Neural crest cell (in vitro differentiated cells): ENCODE measurements at regions not wholly inside any gene's neighbourhood (a gene's known extent, or its start where the extent isn't known, plus 50 kb on each side); places are given as distances from the start of the nearest gene placed in this dataset.

Experiments used
- DNase-seq: peaks from one replicate; pipeline ENCODE4 v3.0.0; 2021; ENCODE audit warnings: low read depth, mixed read lengths, low spot score
- H3K27ac Mint-ChIP-seq: one replicate; pipeline ENCODE4 v1.8.0; 2021; ENCODE audit warnings: mild to moderate bottlenecking, mixed read lengths; ENCODE audit not compliant: unreplicated experiment
- H3K27me3 Mint-ChIP-seq: 2 replicates; pipeline ENCODE4 v1.8.0; 2021; ENCODE audit warnings: low read depth, mild to moderate bottlenecking, mixed read lengths
- H3K36me3 Mint-ChIP-seq: 2 replicates; pipeline ENCODE4 v1.8.0; 2021; ENCODE audit warnings: low read depth, mild to moderate bottlenecking, mixed read lengths
- H3K4me1 Mint-ChIP-seq: 2 replicates; pipeline ENCODE4 v1.8.0; 2021; ENCODE audit warnings: mixed read lengths
- H3K4me3 Mint-ChIP-seq: one replicate; pipeline ENCODE4 v1.8.0; 2021; ENCODE audit warnings: mild to moderate bottlenecking, mixed read lengths
- H3K9me3 Mint-ChIP-seq: 2 replicates; pipeline ENCODE4 v1.8.0; 2021; ENCODE audit warnings: mixed read lengths
- CTCF ChIP-seq: fragments of 200-600 bp; sonication (generic); conservative IDR thresholded peaks from 2 replicates; pipeline ENCODE4 v1.5.0; 2021; ENCODE audit warnings: antibody characterized with exemption, mild to moderate bottlenecking

- Mint-ChIP-seq H3K27me3 (peaks cover 20% of the 10 kb centered on the region), H3K27ac (no peak overlapping the region)
- no peak for DNase-seq
Observed at GRCh38 chr7:378041-378420, 88.1 kb downstream of the FOXL3 start.

GRCh38 chr7:378551-379455 is 88.8 kb downstream of the FOXL3 start:
- H3K36me3 Mint-ChIP-seq: peaks cover 4% of the 10 kb centered on the region
- no peak for DNase-seq
- peaks cover 26% of the 10 kb centered on the region for H3K27me3 Mint-ChIP-seq
- H3K9me3 Mint-ChIP-seq: peaks cover 1% of the 10 kb centered on the region
- peaks cover 4% of the 10 kb centered on the region for H3K4me1 Mint-ChIP-seq
- H3K4me3 Mint-ChIP-seq: no peak overlapping the region
- TF ChIP-seq CTCF: no peak
- H3K27ac Mint-ChIP-seq: no peak overlapping the region

More at GRCh38 chr7:378041-378420, 88.1 kb downstream of the FOXL3 start:
- TF ChIP-seq CTCF: no peak
- Mint-ChIP-seq H3K36me3 (no peaks in the 10 kb centered on the region), H3K4me3 (no peak overlapping the region), H3K9me3 (no peaks in the 10 kb centered on the region), H3K4me1 (peaks cover 4% of the 10 kb centered on the region)

DNA sequence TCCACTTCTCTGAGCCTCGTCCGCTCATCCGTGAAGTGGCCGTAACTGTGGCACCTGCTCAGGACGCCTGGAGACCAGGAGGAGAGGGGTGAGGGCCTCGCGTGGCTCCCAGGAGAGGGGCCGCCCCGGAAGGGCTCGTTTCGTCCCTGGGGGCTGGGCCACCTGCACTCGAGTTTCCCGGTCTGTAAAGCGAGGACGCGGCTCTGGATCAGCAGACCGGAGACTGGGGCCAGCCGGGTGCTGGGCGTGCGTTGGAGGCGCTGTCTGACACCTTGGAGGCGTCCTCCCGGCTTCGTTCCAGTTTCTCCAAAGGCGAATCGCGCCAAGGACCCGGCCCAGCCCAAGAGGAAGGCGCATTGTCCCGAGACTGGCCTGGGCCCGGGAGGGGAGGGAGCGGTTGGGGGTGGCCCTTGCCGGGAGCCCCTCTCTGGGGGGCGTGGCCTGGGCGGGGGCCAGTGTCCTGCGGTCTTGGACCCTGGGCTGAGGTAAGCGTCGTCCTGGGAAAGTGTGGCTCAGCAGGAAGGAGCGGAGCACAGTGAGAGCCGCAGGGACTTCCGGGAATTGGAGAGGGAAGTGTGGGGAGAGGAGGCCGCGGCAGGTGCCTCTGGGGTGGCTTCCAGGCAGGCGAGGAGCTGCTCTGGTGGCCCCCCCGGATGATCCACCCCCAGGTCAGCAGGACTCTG is 89.6 kb downstream of the FOXL3 start:
- TF ChIP-seq CTCF: no peak
- peak overlapping the region; percentile 47 for H3K4me3 Mint-ChIP-seq
- no peak for DNase-seq
- peaks cover 34% of the 10 kb centered on the region for H3K27me3 Mint-ChIP-seq
- H3K4me1 Mint-ChIP-seq: peaks cover 4% of the 10 kb centered on the region
- H3K9me3 Mint-ChIP-seq: peaks cover 4% of the 10 kb centered on the region
- H3K27ac Mint-ChIP-seq: no peak overlapping the region
- peaks cover 6% of the 10 kb centered on the region for H3K36me3 Mint-ChIP-seq

GRCh38 chr7:380139-380485 is 90.1 kb downstream of the FOXL3 start:
- Mint-ChIP-seq H3K9me3 (peaks cover 4% of the 10 kb centered on the region), H3K27ac (no peak overlapping the region), H3K36me3 (peaks cover 6% of the 10 kb centered on the region), H3K4me3 (peak overlapping the region; percentile 47), H3K4me1 (peaks cover 4% of the 10 kb centered on the region), H3K27me3 (peaks cover 34% of the 10 kb centered on the region)
- DNase-seq: no peak
- no peak for TF ChIP-seq CTCF

- Mint-ChIP-seq H3K36me3 (peaks cover 6% of the 10 kb centered on the region), H3K9me3 (peaks cover 4% of the 10 kb centered on the region), H3K27ac (no peak overlapping the region), H3K4me3 (no peak overlapping the region), H3K27me3 (peaks cover 34% of the 10 kb centered on the region), H3K4me1 (peaks cover 4% of the 10 kb centered on the region)
- no peak for DNase-seq
- no peak for TF ChIP-seq CTCF
Observed at GRCh38 chr7:380711-381210, 90.8 kb downstream of the FOXL3 start.
